K562 (cell line): ENCODE measurements at regions not wholly inside any gene's neighbourhood (a gene's known extent, or its start where the extent isn't known, plus 50 kb on each side); places are given as distances from the start of the nearest gene placed in this dataset.

Source experiments
- CBX1 ChIP-seq: sonication (generic); IDR thresholded peaks from 2 replicates; pipeline ENCODE4 v1.6.1; 2016; ENCODE audit warnings: antibody characterized with exemption, low read depth, mild to moderate bottlenecking
- GABPA ChIP-seq: fragments of 200-800 bp; sonication (Bioruptor generic); conservative IDR thresholded peaks from 2 replicates; pipeline ENCODE4 v1.6.1; 2016; ENCODE audit warnings: low read depth, missing genetic modification characterization, missing compliant biosample characterization
- RBM39 ChIP-seq: fragments of 200-400 bp; formaldehyde crosslinking; optimal IDR thresholded peaks from 2 replicates; pipeline ENCODE3; 2018; ENCODE audit warnings: low read depth, low read length
- SMAD2 ChIP-seq: fragments of 150-350 bp; IDR thresholded peaks from 2 replicates; pipeline ENCODE4 v1.6.1; 2014; ENCODE audit warnings: low read depth, mild to moderate bottlenecking, low read length
- SP1 ChIP-seq: sonication (generic); formaldehyde crosslinking; IDR thresholded peaks from 2 replicates; pipeline ENCODE4 v1.8.1; 2022; ENCODE audit warnings: mild to moderate bottlenecking, missing genetic modification reagents
- TF ChIP-seq, protein P1 (sequence below): sonication (generic); formaldehyde crosslinking; IDR thresholded peaks from 2 replicates; pipeline ENCODE4 v1.8.0; 2023; ENCODE audit warnings: mild to moderate bottlenecking, missing genetic modification reagents

DNA sequence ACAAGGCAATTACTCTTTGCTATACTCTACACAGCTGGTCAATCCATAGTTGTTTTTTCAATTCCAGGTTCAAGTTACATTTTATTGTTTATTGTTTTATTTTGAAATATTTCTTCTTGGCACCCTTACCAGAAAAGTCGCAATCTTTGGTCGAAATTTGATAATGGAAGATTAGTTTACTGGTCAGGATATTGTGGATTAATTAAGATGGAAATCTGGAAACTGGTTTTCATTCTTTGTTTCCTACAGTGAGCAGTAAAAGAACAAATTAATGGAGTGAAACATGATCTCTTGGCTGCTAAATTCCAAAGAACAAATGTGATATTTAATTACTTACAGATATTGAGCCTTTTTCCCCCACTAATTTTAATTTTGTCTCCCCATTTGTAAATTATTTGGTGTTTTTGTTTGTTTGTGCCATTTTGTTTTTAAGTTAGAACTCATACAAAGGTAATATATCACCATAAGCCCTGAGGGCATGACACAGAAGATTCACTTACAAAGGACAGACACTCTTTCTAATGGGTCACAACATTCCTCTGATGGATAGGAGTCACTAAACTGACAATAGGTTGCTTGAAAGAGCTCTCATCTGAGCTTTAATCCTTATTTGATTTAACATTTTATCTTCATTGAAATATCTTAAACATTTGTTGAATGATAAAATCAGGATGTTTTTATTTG lies 700.2 kb downstream of the KCNJ2 start:
- no peak for TF ChIP-seq SMAD2
- no peak for TF ChIP-seq RBM39
- TF ChIP-seq CBX1, result no peak
- TF ChIP-seq GABPA (tag), result no peak
- no peak for TF ChIP-seq SP1 (CRISPR knock-in tag)
- TF ChIP-seq, protein P1, sequence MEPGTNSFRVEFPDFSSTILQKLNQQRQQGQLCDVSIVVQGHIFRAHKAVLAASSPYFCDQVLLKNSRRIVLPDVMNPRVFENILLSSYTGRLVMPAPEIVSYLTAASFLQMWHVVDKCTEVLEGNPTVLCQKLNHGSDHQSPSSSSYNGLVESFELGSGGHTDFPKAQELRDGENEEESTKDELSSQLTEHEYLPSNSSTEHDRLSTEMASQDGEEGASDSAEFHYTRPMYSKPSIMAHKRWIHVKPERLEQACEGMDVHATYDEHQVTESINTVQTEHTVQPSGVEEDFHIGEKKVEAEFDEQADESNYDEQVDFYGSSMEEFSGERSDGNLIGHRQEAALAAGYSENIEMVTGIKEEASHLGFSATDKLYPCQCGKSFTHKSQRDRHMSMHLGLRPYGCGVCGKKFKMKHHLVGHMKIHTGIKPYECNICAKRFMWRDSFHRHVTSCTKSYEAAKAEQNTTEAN (CRISPR knock-in tag), result no peak
